ENCODE measurements at regions not wholly inside any gene's neighbourhood (a gene's known extent, or its start where the extent isn't known, plus 50 kb on each side); places are given as distances from the start of the nearest gene placed in this dataset.
"Not testable (repeated sequence)": the region's sequence is repeated elsewhere in the genome, so short reads cannot be mapped to it uniquely, and the experiment has no call there.

DNA sequence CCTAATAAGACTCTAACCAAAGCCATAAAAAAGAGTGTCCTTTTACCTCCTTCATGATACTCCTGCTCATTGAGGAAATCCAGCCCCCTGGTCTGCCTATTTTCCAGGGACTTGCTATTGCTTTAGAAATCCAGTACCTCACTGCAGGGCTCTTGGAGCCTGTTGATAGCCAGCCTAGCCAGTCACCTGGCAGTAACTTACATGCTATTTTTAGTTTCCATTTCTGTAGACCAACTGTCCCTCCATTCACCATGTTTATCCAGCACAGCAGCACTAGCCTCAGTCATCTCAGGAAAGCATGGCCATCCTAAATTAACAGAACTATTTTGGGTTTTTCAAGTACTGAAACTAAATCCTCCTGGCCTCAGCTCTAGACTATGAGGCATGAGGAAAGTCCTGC is 91.5 kb upstream of the PHF24 start:
- DNase-seq (ENCODE audit: low spot score, unreplicated experiment): no peak
- Mint-ChIP-seq H3K36me3 (ENCODE audit: insufficient read depth) (no peaks in the 10 kb centered on the region), H3K9me3 (ENCODE audit: low read depth) (peaks cover 5% of the 10 kb centered on the region), H3K4me3 (ENCODE audit: low read depth) (no peak overlapping the region), H3K4me1 (ENCODE audit: low read depth) (no peaks in the 10 kb centered on the region), H3K27ac (no peak overlapping the region), H3K27me3 (peaks cover 48% of the 10 kb centered on the region)
- TF ChIP-seq, protein P1, sequence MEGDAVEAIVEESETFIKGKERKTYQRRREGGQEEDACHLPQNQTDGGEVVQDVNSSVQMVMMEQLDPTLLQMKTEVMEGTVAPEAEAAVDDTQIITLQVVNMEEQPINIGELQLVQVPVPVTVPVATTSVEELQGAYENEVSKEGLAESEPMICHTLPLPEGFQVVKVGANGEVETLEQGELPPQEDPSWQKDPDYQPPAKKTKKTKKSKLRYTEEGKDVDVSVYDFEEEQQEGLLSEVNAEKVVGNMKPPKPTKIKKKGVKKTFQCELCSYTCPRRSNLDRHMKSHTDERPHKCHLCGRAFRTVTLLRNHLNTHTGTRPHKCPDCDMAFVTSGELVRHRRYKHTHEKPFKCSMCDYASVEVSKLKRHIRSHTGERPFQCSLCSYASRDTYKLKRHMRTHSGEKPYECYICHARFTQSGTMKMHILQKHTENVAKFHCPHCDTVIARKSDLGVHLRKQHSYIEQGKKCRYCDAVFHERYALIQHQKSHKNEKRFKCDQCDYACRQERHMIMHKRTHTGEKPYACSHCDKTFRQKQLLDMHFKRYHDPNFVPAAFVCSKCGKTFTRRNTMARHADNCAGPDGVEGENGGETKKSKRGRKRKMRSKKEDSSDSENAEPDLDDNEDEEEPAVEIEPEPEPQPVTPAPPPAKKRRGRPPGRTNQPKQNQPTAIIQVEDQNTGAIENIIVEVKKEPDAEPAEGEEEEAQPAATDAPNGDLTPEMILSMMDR (IDR thresholded peaks at IDR 0.05; ENCODE audit: unreplicated experiment): no peak

DNA sequence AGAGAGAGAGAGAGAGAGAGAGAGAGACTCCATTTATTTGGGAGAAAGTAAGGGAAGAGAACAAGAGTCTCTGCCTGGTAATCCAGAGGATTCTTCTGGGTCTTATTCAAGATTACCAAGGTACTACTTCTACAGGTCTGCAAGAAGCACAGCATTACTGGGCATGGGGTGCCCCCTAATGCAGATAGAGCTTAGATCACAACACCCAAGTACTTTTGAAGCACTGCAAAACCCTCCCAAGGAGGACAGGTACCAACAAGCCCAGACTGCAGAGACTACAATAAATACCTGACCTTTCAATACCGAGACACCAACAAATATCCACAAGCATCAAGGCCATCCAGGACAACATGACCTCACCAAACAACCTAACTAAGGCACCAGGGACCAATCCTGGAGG is 94.7 kb upstream of the PHF24 start:
- Mint-ChIP-seq H3K27me3 (peaks cover 36% of the 10 kb centered on the region), H3K4me3 (ENCODE audit: low read depth) (no peak overlapping the region), H3K4me1 (ENCODE audit: low read depth) (no peaks in the 10 kb centered on the region), H3K36me3 (ENCODE audit: insufficient read depth) (no peaks in the 10 kb centered on the region), H3K27ac (no peak overlapping the region), H3K9me3 (ENCODE audit: low read depth) (peaks cover 12% of the 10 kb centered on the region)
- DNase-seq (ENCODE audit: low spot score, unreplicated experiment): no peak
- TF ChIP-seq, protein P1 (IDR thresholded peaks at IDR 0.05; ENCODE audit: unreplicated experiment): no peak

- peaks cover 15% of the 10 kb centered on the region for H3K9me3 Mint-ChIP-seq (ENCODE audit: low read depth)
- TF ChIP-seq, protein P1 (IDR thresholded peaks at IDR 0.05; ENCODE audit: unreplicated experiment): no peak
- peaks cover 30% of the 10 kb centered on the region for H3K27me3 Mint-ChIP-seq
- H3K4me1 Mint-ChIP-seq (ENCODE audit: low read depth): no peaks in the 10 kb centered on the region
- no peaks in the 10 kb centered on the region for H3K36me3 Mint-ChIP-seq (ENCODE audit: insufficient read depth)
- H3K4me3 Mint-ChIP-seq (ENCODE audit: low read depth): no peak overlapping the region
- no peak for DNase-seq (ENCODE audit: low spot score, unreplicated experiment)
- H3K27ac Mint-ChIP-seq: no peak overlapping the region
These were observed 95.2 kb upstream of the PHF24 start for GRCh38 chr9:34862836-34863235.

- H3K27me3 Mint-ChIP-seq: peaks cover 24% of the 10 kb centered on the region
These were observed 96.0 kb upstream of the PHF24 start for GRCh38 chr9:34862043-34862442.

DNA sequence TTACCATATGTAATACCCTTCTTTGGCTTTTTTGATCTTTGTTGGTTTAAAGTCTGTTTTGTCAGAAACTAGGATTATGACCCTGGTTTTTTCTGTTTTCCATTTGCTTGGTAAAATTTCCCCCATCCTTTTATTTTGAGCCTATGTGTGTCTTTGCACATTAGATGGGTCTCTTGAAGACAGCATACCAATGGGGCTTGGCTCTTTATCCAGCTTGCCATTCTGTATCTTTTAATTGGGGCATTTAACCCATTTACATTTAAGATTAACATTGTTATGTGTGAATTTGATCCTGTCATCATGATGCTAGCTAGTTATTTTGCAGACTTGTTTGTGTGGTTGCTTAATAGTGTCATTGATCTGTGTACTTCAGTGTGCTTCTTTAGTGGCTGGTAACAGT is 103.1 kb upstream of the PHF24 start:
- not testable (repeated sequence) for H3K4me3 Mint-ChIP-seq (ENCODE audit: low read depth); H3K4me1 Mint-ChIP-seq (ENCODE audit: low read depth); H3K27ac Mint-ChIP-seq; H3K27me3 Mint-ChIP-seq; H3K36me3 Mint-ChIP-seq (ENCODE audit: insufficient read depth); DNase-seq (ENCODE audit: low spot score, unreplicated experiment)
- H3K9me3 Mint-ChIP-seq (ENCODE audit: low read depth): peaks cover 20% of the 10 kb centered on the region

More at GRCh38 chr9:34862043-34862442, 96.0 kb upstream of the PHF24 start:
- Mint-ChIP-seq H3K9me3 (ENCODE audit: low read depth) (peaks cover 15% of the 10 kb centered on the region), H3K27ac (no peak overlapping the region), H3K4me3 (ENCODE audit: low read depth) (no peak overlapping the region), H3K36me3 (ENCODE audit: insufficient read depth) (no peaks in the 10 kb centered on the region), H3K4me1 (ENCODE audit: low read depth) (no peaks in the 10 kb centered on the region)
- no peak for DNase-seq (ENCODE audit: low spot score, unreplicated experiment)
- TF ChIP-seq, protein P1 (IDR thresholded peaks at IDR 0.05; ENCODE audit: unreplicated experiment): no peak

DNA sequence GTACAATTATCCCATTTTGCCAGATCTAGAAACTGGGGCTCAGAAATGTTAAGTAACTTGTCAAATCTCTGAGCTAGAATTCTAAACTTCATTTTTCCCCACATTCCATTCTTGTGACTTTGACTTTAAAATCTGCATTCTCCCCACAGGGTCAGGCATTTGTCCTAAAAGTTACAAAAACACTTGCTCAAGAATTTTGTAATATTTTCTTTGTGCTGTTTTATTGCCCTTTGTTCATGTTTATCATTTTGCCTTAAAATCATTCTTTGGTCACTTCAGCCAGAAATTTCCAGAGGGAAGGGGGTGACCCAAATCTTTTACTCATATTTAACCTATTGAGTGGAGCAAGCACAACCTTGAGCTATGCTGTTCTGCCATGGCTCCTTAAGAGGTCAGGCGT is 120.1 kb upstream of the CCL21 start:
- Mint-ChIP-seq H3K9me3 (ENCODE audit: low read depth) (no peaks in the 10 kb centered on the region), H3K27ac (no peak overlapping the region), H3K27me3 (peaks cover 12% of the 10 kb centered on the region), H3K36me3 (ENCODE audit: insufficient read depth) (no peaks in the 10 kb centered on the region), H3K4me1 (ENCODE audit: low read depth) (no peaks in the 10 kb centered on the region), H3K4me3 (ENCODE audit: low read depth) (no peak overlapping the region)
- TF ChIP-seq, protein P1 (IDR thresholded peaks at IDR 0.05; ENCODE audit: unreplicated experiment): no peak
- no peak for DNase-seq (ENCODE audit: low spot score, unreplicated experiment)

All from progenitor cell of endocrine pancreas (in vitro differentiated cells).